ENCODE measurements at regions not wholly inside any gene's neighbourhood (a gene's known extent, or its start where the extent isn't known, plus 50 kb on each side); places are given as distances from the start of the nearest gene placed in this dataset.

DNA sequence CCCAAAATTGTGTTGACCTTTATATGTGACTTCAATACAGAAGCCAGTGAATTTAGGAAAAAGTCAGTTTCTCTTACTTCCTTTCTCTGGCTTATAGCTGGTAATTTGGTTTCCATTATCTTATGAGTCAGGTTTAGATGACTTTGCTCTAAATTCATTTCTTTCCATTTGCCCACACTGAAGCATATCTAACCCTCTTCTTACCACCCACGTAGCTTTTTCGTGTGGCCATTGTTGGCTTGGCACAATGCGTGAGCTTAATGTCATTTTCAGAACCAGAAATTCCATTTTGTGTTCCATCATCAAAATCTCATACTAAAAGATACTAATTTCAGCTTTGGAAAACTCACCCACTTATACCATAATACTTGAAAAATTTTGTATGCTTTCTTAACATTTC lies 271.2 kb downstream of the INHBA start:
- TF ChIP-seq, protein P1, sequence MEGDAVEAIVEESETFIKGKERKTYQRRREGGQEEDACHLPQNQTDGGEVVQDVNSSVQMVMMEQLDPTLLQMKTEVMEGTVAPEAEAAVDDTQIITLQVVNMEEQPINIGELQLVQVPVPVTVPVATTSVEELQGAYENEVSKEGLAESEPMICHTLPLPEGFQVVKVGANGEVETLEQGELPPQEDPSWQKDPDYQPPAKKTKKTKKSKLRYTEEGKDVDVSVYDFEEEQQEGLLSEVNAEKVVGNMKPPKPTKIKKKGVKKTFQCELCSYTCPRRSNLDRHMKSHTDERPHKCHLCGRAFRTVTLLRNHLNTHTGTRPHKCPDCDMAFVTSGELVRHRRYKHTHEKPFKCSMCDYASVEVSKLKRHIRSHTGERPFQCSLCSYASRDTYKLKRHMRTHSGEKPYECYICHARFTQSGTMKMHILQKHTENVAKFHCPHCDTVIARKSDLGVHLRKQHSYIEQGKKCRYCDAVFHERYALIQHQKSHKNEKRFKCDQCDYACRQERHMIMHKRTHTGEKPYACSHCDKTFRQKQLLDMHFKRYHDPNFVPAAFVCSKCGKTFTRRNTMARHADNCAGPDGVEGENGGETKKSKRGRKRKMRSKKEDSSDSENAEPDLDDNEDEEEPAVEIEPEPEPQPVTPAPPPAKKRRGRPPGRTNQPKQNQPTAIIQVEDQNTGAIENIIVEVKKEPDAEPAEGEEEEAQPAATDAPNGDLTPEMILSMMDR (IDR thresholded peaks at IDR 0.05): no peak
- no peak for TF ChIP-seq POLR2A (IDR thresholded peaks at IDR 0.05; ENCODE audit: low read depth)
- no peak for TF ChIP-seq EP300 (IDR thresholded peaks at IDR 0.05)
- TF ChIP-seq POLR2AphosphoS5 (IDR thresholded peaks at IDR 0.05): no peak
